Ovary (tissue), 7 donors: ENCODE measurements at regions not wholly inside any gene's neighbourhood (a gene's known extent, or its start where the extent isn't known, plus 50 kb on each side); places are given as distances from the start of the nearest gene placed in this dataset.

ENCODE experiments used
- DNase-seq, 5 donors: peaks; one replicate each; pipeline ENCODE4 v3.0.0-alpha.2; 2019 to 2020
- H3K27ac ChIP-seq, 2 donors: fragments of 200-600 bp; one replicate each; pipeline versions ENCODE4 v1.5.1 to v1.8.0; 2019 to 2022
- H3K27me3 ChIP-seq: fragments of 200-600 bp; one replicate; pipeline ENCODE4 v1.8.0; 2022
- H3K36me3 ChIP-seq: fragments of 200-600 bp; sonication (generic); one replicate; pipeline ENCODE4 v1.5.1; 2019
- H3K4me1 ChIP-seq: one replicate; pipeline ENCODE4 v1.8.1; 2013; ENCODE audit warnings: mild to moderate bottlenecking, moderate library complexity; ENCODE audit not compliant: insufficient read depth
- H3K4me3 ChIP-seq: fragments of 200-600 bp; sonication (generic); one replicate; pipeline ENCODE4 v1.5.1; 2017
- H3K9me3 ChIP-seq, 2 donors: fragments of 200-600 bp in 1 of 2; sonication (generic) in 1 of 2; one replicate each; pipeline versions ENCODE4 v1.5.1 to v1.8.1; 2013 to 2019; ENCODE audit warnings: mild to moderate bottlenecking in 1 of 2, moderate library complexity in 1 of 2
- CTCF ChIP-seq, 3 donors: fragments of 450-650 bp in 2 of 3; fragments of 200-600 bp in 1 of 3; IDR thresholded peaks; one replicate each; pipeline versions ENCODE4 v1.5.1 to v1.8.0; 2016 to 2022; ENCODE audit warnings: antibody characterized with exemption in 3 of 3, mild to moderate bottlenecking in 1 of 3
- EP300 ChIP-seq: sonication (generic); formaldehyde crosslinking; IDR thresholded peaks from one replicate; pipeline ENCODE4 v1.6.1; 2017; ENCODE audit warnings: antibody characterized with exemption
- POLR2A ChIP-seq: fragments of 450-650 bp; IDR thresholded peaks from one replicate; pipeline ENCODE4 v1.6.1; 2017; ENCODE audit warnings: antibody characterized with exemption, mild to moderate bottlenecking, moderate library complexity
- WGBS, 3 donors: extraction: QIAGEN DNeasy Blood & Tissue Kit in 1 of 3; methylation state at CpG; one replicate each; pipeline versions ENCODE4 v1.1.5 to v1.1.7; 2013 to 2017; 5-methylcytosine and 5-hydroxymethylcytosine counted together
- intact Hi-C, 4 donors: fragments of 100-400 bp; cut with DNase I; formaldehyde crosslinking; loops; one replicate each; pipeline versions ENCODE4 v1.11.0 to v1.15.1; 2022 to 2023
- donor health status: DM: no; HTN: no; CAD: no; lungs with moderate emphysema.
- donor health status: DM: no; HTN: no; CAD: no.
- donor health status: Bipolar disorder and iron deficiency.
- donor health status: DM: no; HTN: no; CAD: no.
- donor health status: DM: yes; HTN: yes; CAD: no.

DNA sequence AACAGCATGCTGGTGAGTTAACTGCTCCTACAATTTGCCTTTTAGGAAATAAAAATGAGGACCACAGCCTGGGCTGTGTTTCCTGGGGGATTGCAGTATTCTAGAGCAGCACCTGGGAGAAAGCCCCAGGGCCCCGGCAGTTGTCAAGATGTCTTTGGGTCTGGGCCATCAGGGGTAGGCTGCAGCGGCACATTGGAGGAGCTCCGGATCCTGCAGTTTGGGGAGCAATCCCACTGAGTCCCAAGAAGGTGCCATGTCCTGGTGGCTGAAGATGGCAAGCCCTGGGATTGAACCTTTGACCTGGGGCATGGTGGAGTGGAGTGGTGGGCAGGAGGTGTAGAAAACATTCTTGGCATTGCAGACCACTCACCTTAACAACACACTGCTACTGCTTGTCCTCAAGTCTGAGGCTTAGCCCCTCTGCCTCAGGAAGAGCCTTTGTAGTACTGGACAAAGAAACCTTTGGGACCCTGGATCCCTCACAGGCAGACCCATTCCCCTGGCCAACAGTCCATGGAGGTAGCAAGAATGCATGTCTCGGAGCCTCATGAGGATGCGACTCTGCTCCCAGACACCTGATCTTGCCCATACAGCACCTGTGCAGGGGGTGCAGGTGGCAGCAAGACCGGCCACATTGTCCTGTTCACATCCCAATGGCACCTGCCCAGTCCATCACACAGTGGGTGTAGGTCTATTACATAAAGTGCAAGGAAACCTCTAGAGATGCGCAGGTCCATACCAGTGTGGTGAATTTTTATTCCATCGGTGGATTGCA, 159.1 kb upstream of the IRX2 start:
- Histone ChIP-seq H3K4me3 (no peak overlapping the region), H3K27me3 (no peaks in the 10 kb centered on the region), H3K9me3 (no peaks in the 10 kb centered on the region), H3K27ac (no peak overlapping the region), H3K4me1 (no peaks in the 10 kb centered on the region), H3K36me3 (no peaks in the 10 kb centered on the region)
- no peak for DNase-seq
- intact Hi-C loops, result no loop called here
- 90 to 93% (median 91%) methylated on average over 8 of the region's 8 CpGs for WGBS, 3 donors
- TF ChIP-seq EP300 (no peak), CTCF (IDR thresholded peaks at IDR 0.05) (no peak), POLR2A (no peak)

DNA sequence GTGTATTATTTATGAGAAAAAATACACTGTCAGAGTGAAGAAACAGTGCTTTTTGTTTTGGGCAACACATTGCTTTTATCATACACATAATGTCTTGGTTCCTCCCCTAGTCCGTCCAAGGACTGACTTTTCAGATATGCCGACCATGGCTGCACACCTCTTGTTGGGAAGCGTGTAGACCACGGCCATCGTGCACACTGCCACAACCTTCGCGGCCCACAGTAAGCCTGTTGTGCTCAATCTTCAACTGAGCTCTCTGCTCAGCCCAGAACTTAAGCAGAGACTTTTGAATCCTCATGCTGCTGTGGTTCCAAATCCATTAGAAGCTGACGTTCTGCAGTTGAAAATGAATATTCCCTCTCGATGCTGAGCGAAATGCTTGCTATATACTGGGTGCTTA, 157.6 kb upstream of the IRX2 start:
- 82 to 87% (median 83%) methylated on average over 10 of the region's 10 CpGs for WGBS, 3 donors
- no peak for DNase-seq
- Histone ChIP-seq H3K4me1 (no peaks in the 10 kb centered on the region), H3K36me3 (no peaks in the 10 kb centered on the region), H3K27me3 (no peaks in the 10 kb centered on the region), H3K27ac (no peak overlapping the region), H3K9me3 (no peaks in the 10 kb centered on the region), H3K4me3 (no peak overlapping the region)
- intact Hi-C loops, result no loop called here
- TF ChIP-seq POLR2A, result no peak
- no peak for TF ChIP-seq CTCF (IDR thresholded peaks at IDR 0.05)
- TF ChIP-seq EP300, result no peak

DNA sequence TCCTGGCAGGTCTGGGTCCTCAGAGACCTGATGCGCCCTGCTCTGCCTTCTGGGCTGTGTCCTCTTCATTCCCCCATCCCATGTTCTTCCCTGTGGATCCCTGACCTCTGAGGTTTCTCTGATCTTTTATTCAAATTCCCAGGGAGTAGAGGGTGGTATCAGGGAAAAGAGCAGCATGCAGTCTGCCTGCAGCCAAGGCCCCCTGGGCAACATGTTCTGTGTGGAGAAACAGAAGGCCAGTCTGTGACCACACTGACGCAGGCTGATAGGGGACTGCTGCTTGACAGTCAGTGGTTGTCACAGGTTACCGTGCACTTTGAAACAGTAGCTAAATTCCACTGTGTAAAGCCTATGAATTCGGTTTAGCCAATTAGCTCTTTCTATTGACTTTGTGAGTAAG, 156.6 kb upstream of the IRX2 start:
- intact Hi-C loops, result no loop called here
- no peak overlapping the region for H3K4me3 ChIP-seq
- H3K4me1 ChIP-seq, result no peaks in the 10 kb centered on the region
- no peak overlapping the region for H3K27ac ChIP-seq
- TF ChIP-seq POLR2A, result no peak
- H3K9me3 ChIP-seq, result no peaks in the 10 kb centered on the region
- 78 to 90% (median 82%) methylated on average over 4 of the region's 4 CpGs for WGBS, 3 donors
- no peaks in the 10 kb centered on the region for H3K36me3 ChIP-seq
- H3K27me3 ChIP-seq, result no peaks in the 10 kb centered on the region
- DNase-seq, result no peak

DNA sequence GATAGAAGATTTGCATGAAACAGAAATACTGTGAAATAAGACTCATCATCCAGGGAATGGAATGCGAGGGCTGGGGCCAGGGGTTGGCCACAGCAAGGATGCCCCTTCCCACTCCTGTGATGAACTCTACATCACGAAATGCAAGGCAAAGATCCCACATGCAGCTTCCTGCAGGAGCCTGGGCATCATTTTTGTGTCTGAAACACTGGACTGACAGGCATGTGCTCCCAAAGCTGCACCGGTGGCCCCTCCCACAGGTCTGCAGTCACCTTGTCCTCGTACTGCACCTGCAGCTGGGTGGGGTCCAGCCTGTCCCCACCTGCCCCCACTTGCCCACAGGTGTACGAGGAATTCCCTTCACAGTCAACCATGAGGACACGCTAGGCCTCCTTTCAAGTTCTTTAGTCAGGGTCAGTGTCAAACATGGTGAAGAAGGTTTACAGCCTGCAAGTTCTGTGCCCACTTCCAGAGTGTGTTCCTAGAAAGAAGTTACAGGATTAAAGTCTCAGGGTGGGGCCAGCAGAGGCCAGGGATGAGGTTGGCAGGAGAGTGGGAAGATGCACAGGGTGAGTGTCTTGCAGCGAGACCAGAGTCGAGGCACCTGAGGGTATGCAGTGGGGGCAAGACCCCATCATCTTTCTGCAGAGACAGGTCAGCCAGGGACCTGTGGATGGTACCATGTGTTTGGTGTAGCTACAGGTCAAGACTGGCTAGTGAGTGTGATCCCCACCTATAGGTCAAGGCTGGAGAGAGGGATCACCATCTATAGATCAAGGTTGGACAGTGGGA, 155.0 kb upstream of the IRX2 start:
- H3K27ac ChIP-seq, result no peak overlapping the region
- intact Hi-C loops, result no loop called here
- no peak for DNase-seq
- H3K4me3 ChIP-seq, result no peak overlapping the region
- no peaks in the 10 kb centered on the region for H3K4me1 ChIP-seq
- H3K27me3 ChIP-seq, result no peaks in the 10 kb centered on the region
- WGBS, 3 donors, result 65 to 71% (median 70%) methylated on average over 8 of the region's 8 CpGs
- no peaks in the 10 kb centered on the region for H3K9me3 ChIP-seq
- H3K36me3 ChIP-seq, result no peaks in the 10 kb centered on the region
- TF ChIP-seq CTCF (IDR thresholded peaks at IDR 0.05) (no peak), EP300 (no peak), POLR2A (no peak)

GRCh38 chr5:2905741-2906140, 154.3 kb upstream of the IRX2 start:
- 44 to 66% (median 52%) methylated on average over 9 of the region's 9 CpGs for WGBS, 3 donors
- TF ChIP-seq EP300 (no peak), CTCF (IDR thresholded peaks at IDR 0.05) (no peak), POLR2A (no peak)

More at GRCh38 chr5:2905741-2906140, 154.3 kb upstream of the IRX2 start:
- Histone ChIP-seq H3K36me3 (no peaks in the 10 kb centered on the region), H3K9me3 (no peaks in the 10 kb centered on the region), H3K27ac (no peak overlapping the region), H3K27me3 (no peaks in the 10 kb centered on the region), H3K4me3 (no peak overlapping the region), H3K4me1 (no peaks in the 10 kb centered on the region)
- DNase-seq, result no peak
- intact Hi-C loops, result no loop called here
